Common myeloid progenitor, CD34-positive (primary cell): ENCODE measurements at regions not wholly inside any gene's neighbourhood (a gene's known extent, or its start where the extent isn't known, plus 50 kb on each side); places are given as distances from the start of the nearest gene placed in this dataset.
"Not testable (repeated sequence)": the region's sequence is repeated elsewhere in the genome, so short reads cannot be mapped to it uniquely, and the experiment has no call there.

ENCODE experiments used
- CTCF ChIA-PET: fragments of 350-600 bp; sonication (Branson Sonifier 250); formaldehyde crosslinking; loops from one replicate; lab custom pipeline; 2021; ENCODE audit warnings: antibody characterized with exemption; lab: Charles Lee
- POLR2A ChIA-PET: fragments of 350-600 bp; sonication (Branson Sonifier 250); formaldehyde crosslinking; loops from one replicate; lab custom pipeline; 2021; ENCODE audit warnings: antibody characterized with exemption; lab: Charles Lee
- DNase-seq, 3 donors: peaks; one replicate each; pipeline versions ENCODE4 v3.0.0 to v3.0.0-alpha.2; 2013
- H3K27ac ChIP-seq, 2 experiments: 1 replicate in 1 of 2; 2 replicates in 1 of 2; pipeline ENCODE4 v1.7.0; 2013; ENCODE audit warnings: inconsistent platforms in 2 of 2, low read length in 2 of 2, mild to moderate bottlenecking in 2 of 2, low read depth in 1 of 2, moderate library complexity in 1 of 2; ENCODE audit not compliant: severe bottlenecking in 2 of 2, insufficient read depth in 1 of 2, poor library complexity in 1 of 2
- H3K27me3 ChIP-seq, 5 experiments: replicated peaks in 2 of 5; 1 replicate in 3 of 5; 2 replicates in 2 of 5; pipeline versions ENCODE4 v1.6.1 to v1.7.0; 2013; ENCODE audit warnings: low read length in 4 of 5, mild to moderate bottlenecking in 2 of 5, moderate library complexity in 2 of 5, inconsistent platforms in 1 of 5; ENCODE audit not compliant: insufficient read depth in 5 of 5, control insufficient read depth in 4 of 5
- H3K36me3 ChIP-seq, 4 experiments: 1 replicate in 2 of 4; 2 replicates in 2 of 4; pipeline versions ENCODE4 v1.6.1 to v1.7.0; 2013; ENCODE audit warnings: low read length in 3 of 4, control low read depth in 1 of 4, mild to moderate bottlenecking in 1 of 4; ENCODE audit not compliant: control insufficient read depth in 4 of 4, insufficient read depth in 4 of 4
- H3K4me1 ChIP-seq, 4 experiments: 1 replicate in 3 of 4; 2 replicates in 1 of 4; pipeline versions ENCODE4 v1.6.1 to v1.7.1; 2013; ENCODE audit warnings: low read length in 3 of 4, mild to moderate bottlenecking in 3 of 4, control low read depth in 1 of 4, inconsistent platforms in 1 of 4, moderate library complexity in 1 of 4; ENCODE audit not compliant: control insufficient read depth in 4 of 4, insufficient read depth in 4 of 4; ENCODE audit errors: control extremely low read depth in 1 of 4
- H3K4me3 ChIP-seq, 7 experiments: 1 replicate in 4 of 7; 2 replicates in 3 of 7; pipeline versions ENCODE4 v1.5.1 to v1.7.0; 2013; ENCODE audit warnings: mild to moderate bottlenecking in 7 of 7, low read length in 6 of 7, moderate library complexity in 6 of 7, inconsistent platforms in 2 of 7, low read depth in 2 of 7, control low read depth in 1 of 7; ENCODE audit not compliant: insufficient read depth in 4 of 7, control insufficient read depth in 1 of 7; ENCODE audit errors: extremely low read depth in 1 of 7
- H3K9me3 ChIP-seq, 5 experiments: 1 replicate in 4 of 5; 2 replicates in 1 of 5; pipeline versions ENCODE4 v1.6.1 to v1.7.1; 2013; ENCODE audit warnings: low read length in 4 of 5, mild to moderate bottlenecking in 2 of 5, inconsistent platforms in 1 of 5, low read depth in 1 of 5, moderate library complexity in 1 of 5; ENCODE audit not compliant: control insufficient read depth in 4 of 5, insufficient read depth in 2 of 5; ENCODE audit errors: control extremely low read depth in 1 of 5
- WGBS: methylation state at CpG from one replicate; pipeline ENCODE4 v1.1.5; 2013; ENCODE audit not compliant: insufficient coverage; 5-methylcytosine and 5-hydroxymethylcytosine counted together

GRCh38 chr6:8855411-8855810 is 420.1 kb upstream of the SLC35B3 start:
- no peak for DNase-seq
- Histone ChIP-seq H3K4me1 (no peaks in the 10 kb centered on the region), H3K27me3 (no peaks in the 10 kb centered on the region), H3K9me3 (no peaks in the 10 kb centered on the region), H3K36me3 (no peaks in the 10 kb centered on the region), H3K4me3 (no peak overlapping the region), H3K27ac (no peak overlapping the region)
- 93% methylated on average over 3 of the region's 4 CpGs for WGBS
- ChIA-PET POLR2A (no interaction called here), CTCF (no interaction called here)

- ChIA-PET POLR2A (no interaction called here), CTCF (no interaction called here)
- Histone ChIP-seq H3K27me3 (no peaks in the 10 kb centered on the region), H3K4me1 (no peaks in the 10 kb centered on the region), H3K4me3 (no peak overlapping the region), H3K36me3 (no peaks in the 10 kb centered on the region), H3K27ac (no peak overlapping the region), H3K9me3 (no peaks in the 10 kb centered on the region)
- no peak for DNase-seq
- whole genome bisulfite sequencing = 79% methylated on average over 3 of the region's 3 CpGs
Observed at GRCh38 chr6:8852332-8852731, 417.0 kb upstream of the SLC35B3 start.

- H3K27ac ChIP-seq, POLR2A ChIA-PET, DNase-seq, H3K27me3 ChIP-seq, H3K4me3 ChIP-seq, H3K4me1 ChIP-seq, H3K9me3 ChIP-seq, H3K36me3 ChIP-seq: not testable (repeated sequence)
- CTCF ChIA-PET = interaction anchor here (1.2 kb wide), 1 partner anchor 136 kb away, joined by 3 read pairs; no protein-coding TSS in a partner anchor
- 97% methylated on average over 3 of the region's 6 CpGs for WGBS
Observed at GRCh38 chr6:8846680-8847079, 411.3 kb upstream of the SLC35B3 start.

GRCh38 chr6:8845690-8846089 is 410.3 kb upstream of the SLC35B3 start:
- Histone ChIP-seq H3K4me1 (no peaks in the 10 kb centered on the region), H3K4me3 (no peak overlapping the region), H3K27me3 (peaks cover 0 to 2% (median 0%) of the 10 kb centered on the region in 5 experiments), H3K9me3 (no peaks in the 10 kb centered on the region), H3K36me3 (no peaks in the 10 kb centered on the region), H3K27ac (no peak overlapping the region)
- 94% methylated on average over 3 of the region's 5 CpGs for WGBS
- CTCF ChIA-PET = interaction anchor here (1.2 kb wide), 1 partner anchor 137 kb away, joined by 3 read pairs; no protein-coding TSS in a partner anchor
- POLR2A ChIA-PET = no interaction called here
- no peak for DNase-seq

- no peaks in the 10 kb centered on the region for H3K36me3 ChIP-seq
- H3K4me3 ChIP-seq = no peak overlapping the region
- no peak for DNase-seq
- POLR2A ChIA-PET = no interaction called here
- peaks cover 0 to 2% (median 0%) of the 10 kb centered on the region in 5 experiments for H3K27me3 ChIP-seq
- H3K27ac ChIP-seq = no peak overlapping the region
- H3K4me1 ChIP-seq = no peaks in the 10 kb centered on the region
- CTCF ChIA-PET = no interaction called here
- H3K9me3 ChIP-seq = no peaks in the 10 kb centered on the region
Observed at GRCh38 chr6:8844968-8845367, 409.6 kb upstream of the SLC35B3 start.

- no peak for DNase-seq
- Histone ChIP-seq H3K9me3 (no peaks in the 10 kb centered on the region), H3K36me3 (no peaks in the 10 kb centered on the region), H3K27ac (no peak overlapping the region), H3K4me1 (no peaks in the 10 kb centered on the region), H3K4me3 (no peak overlapping the region), H3K27me3 (no peaks in the 10 kb centered on the region)
- 100% methylated on average over 4 of the region's 7 CpGs for WGBS
- ChIA-PET POLR2A (no interaction called here), CTCF (no interaction called here)
Observed at GRCh38 chr6:8839626-8840025, 404.3 kb upstream of the SLC35B3 start.

GRCh38 chr6:8837343-8837742 is 402.0 kb upstream of the SLC35B3 start:
- no peaks in the 10 kb centered on the region for H3K4me1 ChIP-seq

More at GRCh38 chr6:8837343-8837742, 402.0 kb upstream of the SLC35B3 start:
- H3K36me3 ChIP-seq = no peaks in the 10 kb centered on the region
- no peak for DNase-seq
- no peaks in the 10 kb centered on the region for H3K9me3 ChIP-seq
- ChIA-PET POLR2A (no interaction called here), CTCF (no interaction called here)
- H3K4me3 ChIP-seq = no peak overlapping the region
- WGBS = 62% methylated on average over 2 of the region's 2 CpGs
- peaks cover 0 to 6% (median 0%) of the 10 kb centered on the region in 5 experiments for H3K27me3 ChIP-seq
- H3K27ac ChIP-seq = no peak overlapping the region
